ENCODE measurements at regions not wholly inside any gene's neighbourhood (a gene's known extent, or its start where the extent isn't known, plus 50 kb on each side); places are given as distances from the start of the nearest gene placed in this dataset.

- Histone ChIP-seq H3K9me3 (ENCODE audit: low read depth) (no peaks in the 10 kb centered on the region), H3K27me3 (no peaks in the 10 kb centered on the region), H3K4me1 (ENCODE audit: low read depth) (no peaks in the 10 kb centered on the region), H3K27ac (no peak overlapping the region), H3K4me3 (no peak overlapping the region), H3K36me3 (no peaks in the 10 kb centered on the region)
- TF ChIP-seq CTCF (IDR thresholded peaks at IDR 0.05; ENCODE audit: low read depth, low read length) = no peak
- DNase-seq (ENCODE audit: low read depth in 1 of 2, low spot score in 1 of 2) = no peak
Measured at GRCh38 chr2:58959996-58960395, 718.9 kb upstream of the FANCL start.

DNA sequence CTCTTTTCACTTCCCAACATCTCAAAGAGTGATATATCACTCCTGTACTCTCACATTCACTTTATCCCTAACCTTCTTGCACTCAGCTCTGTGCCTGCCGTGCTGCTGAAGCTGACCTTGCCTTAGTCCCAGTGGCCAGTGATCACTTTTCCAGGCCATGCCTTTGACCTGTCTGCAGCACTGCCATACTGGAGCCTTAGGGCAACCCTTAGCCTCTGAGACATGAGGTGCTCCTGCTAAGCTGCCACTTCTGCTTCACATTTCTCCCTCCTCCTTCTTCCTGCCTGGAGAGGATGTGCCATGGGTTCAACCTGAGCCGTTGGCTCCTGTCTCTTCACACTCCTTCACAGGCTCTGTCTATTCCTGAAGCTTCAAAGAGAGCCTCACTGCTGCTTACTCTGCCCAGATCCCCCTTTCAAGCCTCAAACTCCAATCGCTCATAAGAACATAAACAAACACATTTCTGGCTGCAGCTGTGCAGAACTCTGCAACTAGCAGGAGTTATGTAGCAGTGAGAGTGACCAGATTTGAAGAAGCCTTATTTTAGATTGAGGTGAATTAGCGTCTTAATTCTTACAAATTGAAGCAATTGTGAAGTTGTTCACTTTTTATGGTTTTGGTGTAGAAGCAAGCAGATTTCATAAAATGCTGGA, 716.2 kb upstream of the FANCL start:
- H3K27me3 ChIP-seq = no peaks in the 10 kb centered on the region
- no peaks in the 10 kb centered on the region for H3K4me1 ChIP-seq (ENCODE audit: low read depth)
- no peaks in the 10 kb centered on the region for H3K9me3 ChIP-seq (ENCODE audit: low read depth)
- TF ChIP-seq CTCF (IDR thresholded peaks at IDR 0.05; ENCODE audit: low read depth, low read length) = no peak
- no peak overlapping the region for H3K27ac ChIP-seq
- no peaks in the 10 kb centered on the region for H3K36me3 ChIP-seq
- H3K4me3 ChIP-seq = no peak overlapping the region
- DNase-seq (ENCODE audit: low read depth in 1 of 2, low spot score in 1 of 2) = no peak

DNA sequence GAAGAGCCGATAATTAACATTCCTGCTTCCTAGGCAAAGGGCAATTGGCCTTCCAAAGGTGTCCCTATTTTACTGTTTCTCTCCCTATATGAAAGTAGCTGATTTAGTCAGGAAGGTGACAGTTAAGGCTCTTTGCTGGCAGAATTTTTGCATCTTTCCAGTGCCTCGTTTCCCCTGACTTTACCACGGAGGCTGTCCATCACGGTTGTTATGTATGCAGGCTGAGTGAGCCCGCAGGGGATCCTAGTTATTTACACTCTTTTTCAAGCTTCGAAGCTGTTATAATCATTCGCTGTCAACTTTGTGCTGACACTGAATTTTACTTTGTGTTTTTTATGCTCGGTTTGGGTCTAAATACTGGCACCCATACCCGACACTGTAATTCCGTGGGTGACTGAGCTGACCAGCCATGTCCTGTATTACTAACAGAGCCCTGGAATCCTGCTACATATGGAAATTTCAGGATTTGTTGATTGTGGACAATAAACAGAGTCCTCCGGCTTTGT, 713.8 kb upstream of the FANCL start:
- no peak for TF ChIP-seq CTCF (IDR thresholded peaks at IDR 0.05; ENCODE audit: low read depth, low read length)
- H3K36me3 ChIP-seq = no peaks in the 10 kb centered on the region
- H3K4me1 ChIP-seq (ENCODE audit: low read depth) = no peaks in the 10 kb centered on the region
- no peak overlapping the region for H3K27ac ChIP-seq
- H3K9me3 ChIP-seq (ENCODE audit: low read depth) = no peaks in the 10 kb centered on the region
- no peak overlapping the region for H3K4me3 ChIP-seq
- no peak for DNase-seq (ENCODE audit: low read depth in 1 of 2, low spot score in 1 of 2)
- no peaks in the 10 kb centered on the region for H3K27me3 ChIP-seq

DNA sequence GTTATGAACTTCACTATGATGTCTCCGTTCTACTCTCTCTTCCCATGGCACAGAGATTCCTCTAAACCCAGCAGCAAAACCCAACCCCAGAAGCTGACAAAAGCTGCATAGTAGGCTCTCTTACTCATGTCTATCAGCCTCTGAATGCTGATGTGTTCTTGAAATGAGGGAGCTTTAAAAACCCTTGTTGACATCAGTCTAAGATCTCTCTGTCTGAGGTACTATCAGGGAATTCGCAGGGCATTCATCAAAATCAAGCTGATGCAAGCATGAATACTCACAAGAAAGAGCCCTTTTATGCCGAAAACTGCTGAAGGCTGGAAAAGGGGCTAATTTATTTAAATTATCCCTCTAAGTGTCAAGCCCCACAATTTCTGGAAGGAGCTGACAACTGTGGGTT, 710.6 kb upstream of the FANCL start:
- Histone ChIP-seq H3K4me1 (ENCODE audit: low read depth) (no peaks in the 10 kb centered on the region), H3K4me3 (no peak overlapping the region), H3K27me3 (no peaks in the 10 kb centered on the region), H3K36me3 (no peaks in the 10 kb centered on the region), H3K27ac (no peak overlapping the region), H3K9me3 (ENCODE audit: low read depth) (no peaks in the 10 kb centered on the region)
- TF ChIP-seq CTCF (IDR thresholded peaks at IDR 0.05; ENCODE audit: low read depth, low read length) = no peak
- DNase-seq (ENCODE audit: low read depth in 1 of 2, low spot score in 1 of 2) = no peak

DNA sequence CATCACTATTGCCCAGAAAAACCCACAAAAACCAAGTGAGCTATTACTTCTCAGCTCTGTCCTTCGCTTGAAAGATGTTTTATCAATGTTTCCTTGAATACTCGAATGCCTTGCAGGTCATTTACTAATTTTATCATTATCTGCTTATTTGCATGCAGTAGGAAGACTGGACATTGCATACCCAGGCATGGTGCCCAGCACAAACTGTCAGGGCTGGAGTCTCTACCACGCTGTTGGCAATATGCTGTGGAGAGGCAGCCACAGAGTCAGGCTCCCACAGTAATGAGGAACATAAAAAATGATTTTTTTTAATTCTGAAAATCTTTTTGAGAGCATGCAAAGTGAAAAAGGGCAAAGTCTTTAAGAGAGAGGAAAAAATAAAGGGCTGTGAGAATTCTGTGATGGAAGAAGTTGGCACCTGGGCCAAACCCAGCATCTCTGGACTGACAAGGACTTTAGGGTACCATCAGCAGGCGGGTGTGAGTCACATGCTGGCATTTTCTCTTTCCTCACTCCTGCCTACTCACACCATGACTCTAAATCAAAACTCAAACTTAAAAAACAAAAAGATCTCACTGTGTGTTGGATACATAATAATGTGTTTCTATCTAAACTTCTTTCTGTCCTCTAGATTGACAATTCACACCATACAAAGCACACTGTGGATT, 709.8 kb upstream of the FANCL start:
- H3K27ac ChIP-seq = no peak overlapping the region
- no peaks in the 10 kb centered on the region for H3K36me3 ChIP-seq
- TF ChIP-seq CTCF (IDR thresholded peaks at IDR 0.05; ENCODE audit: low read depth, low read length) = no peak
- no peaks in the 10 kb centered on the region for H3K4me1 ChIP-seq (ENCODE audit: low read depth)
- DNase-seq (ENCODE audit: low read depth in 1 of 2, low spot score in 1 of 2) = no peak
- H3K9me3 ChIP-seq (ENCODE audit: low read depth) = no peaks in the 10 kb centered on the region
- no peak overlapping the region for H3K4me3 ChIP-seq
- no peaks in the 10 kb centered on the region for H3K27me3 ChIP-seq
